ENCODE measurements at regions not wholly inside any gene's neighbourhood (a gene's known extent, or its start where the extent isn't known, plus 50 kb on each side); places are given as distances from the start of the nearest gene placed in this dataset.

- TF ChIP-seq NR2C2 (CRISPR knock-in tag; IDR thresholded peaks at IDR 0.05) (no peak), ETV6 (CRISPR knock-in tag; IDR thresholded peaks at IDR 0.05) (no peak)
- TF ChIP-seq, protein P1, sequence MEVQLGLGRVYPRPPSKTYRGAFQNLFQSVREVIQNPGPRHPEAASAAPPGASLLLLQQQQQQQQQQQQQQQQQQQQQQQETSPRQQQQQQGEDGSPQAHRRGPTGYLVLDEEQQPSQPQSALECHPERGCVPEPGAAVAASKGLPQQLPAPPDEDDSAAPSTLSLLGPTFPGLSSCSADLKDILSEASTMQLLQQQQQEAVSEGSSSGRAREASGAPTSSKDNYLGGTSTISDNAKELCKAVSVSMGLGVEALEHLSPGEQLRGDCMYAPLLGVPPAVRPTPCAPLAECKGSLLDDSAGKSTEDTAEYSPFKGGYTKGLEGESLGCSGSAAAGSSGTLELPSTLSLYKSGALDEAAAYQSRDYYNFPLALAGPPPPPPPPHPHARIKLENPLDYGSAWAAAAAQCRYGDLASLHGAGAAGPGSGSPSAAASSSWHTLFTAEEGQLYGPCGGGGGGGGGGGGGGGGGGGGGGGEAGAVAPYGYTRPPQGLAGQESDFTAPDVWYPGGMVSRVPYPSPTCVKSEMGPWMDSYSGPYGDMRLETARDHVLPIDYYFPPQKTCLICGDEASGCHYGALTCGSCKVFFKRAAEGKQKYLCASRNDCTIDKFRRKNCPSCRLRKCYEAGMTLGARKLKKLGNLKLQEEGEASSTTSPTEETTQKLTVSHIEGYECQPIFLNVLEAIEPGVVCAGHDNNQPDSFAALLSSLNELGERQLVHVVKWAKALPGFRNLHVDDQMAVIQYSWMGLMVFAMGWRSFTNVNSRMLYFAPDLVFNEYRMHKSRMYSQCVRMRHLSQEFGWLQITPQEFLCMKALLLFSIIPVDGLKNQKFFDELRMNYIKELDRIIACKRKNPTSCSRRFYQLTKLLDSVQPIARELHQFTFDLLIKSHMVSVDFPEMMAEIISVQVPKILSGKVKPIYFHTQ (CRISPR knock-in tag; IDR thresholded peaks at IDR 0.05) = no peak
Observed at GRCh38 chr15:23806980-23807379, 119.9 kb upstream of the NDN start (continued).

GRCh38 chr15:23823508-23823907 lies 136.4 kb upstream of the NDN start:
- no peaks in the 10 kb centered on the region for H3K4me1 Mint-ChIP-seq
- DNase-seq (ENCODE audit: low spot score) (peak; percentile 75), ATAC-seq (peak; percentile 98)
- no peak overlapping the region for H3K4me3 Mint-ChIP-seq
- POLR2A ChIA-PET = no interaction called here
- no peak overlapping the region for H3K27ac Mint-ChIP-seq
- TF ChIP-seq CTCF (IDR thresholded peaks at IDR 0.05) (peak; percentile 28; the same call in 1 of the 2 replicates), FOXJ3 (CRISPR knock-in tag; IDR thresholded peaks at IDR 0.05; ENCODE audit: borderline replicate concordance) (no peak), HMGXB4 (CRISPR knock-in tag; IDR thresholded peaks at IDR 0.05) (peak; percentile 24; the same call in 1 of the 2 replicates)
- TF ChIP-seq, protein P2, sequence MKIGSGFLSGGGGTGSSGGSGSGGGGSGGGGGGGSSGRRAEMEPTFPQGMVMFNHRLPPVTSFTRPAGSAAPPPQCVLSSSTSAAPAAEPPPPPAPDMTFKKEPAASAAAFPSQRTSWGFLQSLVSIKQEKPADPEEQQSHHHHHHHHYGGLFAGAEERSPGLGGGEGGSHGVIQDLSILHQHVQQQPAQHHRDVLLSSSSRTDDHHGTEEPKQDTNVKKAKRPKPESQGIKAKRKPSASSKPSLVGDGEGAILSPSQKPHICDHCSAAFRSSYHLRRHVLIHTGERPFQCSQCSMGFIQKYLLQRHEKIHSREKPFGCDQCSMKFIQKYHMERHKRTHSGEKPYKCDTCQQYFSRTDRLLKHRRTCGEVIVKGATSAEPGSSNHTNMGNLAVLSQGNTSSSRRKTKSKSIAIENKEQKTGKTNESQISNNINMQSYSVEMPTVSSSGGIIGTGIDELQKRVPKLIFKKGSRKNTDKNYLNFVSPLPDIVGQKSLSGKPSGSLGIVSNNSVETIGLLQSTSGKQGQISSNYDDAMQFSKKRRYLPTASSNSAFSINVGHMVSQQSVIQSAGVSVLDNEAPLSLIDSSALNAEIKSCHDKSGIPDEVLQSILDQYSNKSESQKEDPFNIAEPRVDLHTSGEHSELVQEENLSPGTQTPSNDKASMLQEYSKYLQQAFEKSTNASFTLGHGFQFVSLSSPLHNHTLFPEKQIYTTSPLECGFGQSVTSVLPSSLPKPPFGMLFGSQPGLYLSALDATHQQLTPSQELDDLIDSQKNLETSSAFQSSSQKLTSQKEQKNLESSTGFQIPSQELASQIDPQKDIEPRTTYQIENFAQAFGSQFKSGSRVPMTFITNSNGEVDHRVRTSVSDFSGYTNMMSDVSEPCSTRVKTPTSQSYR (CRISPR knock-in tag; IDR thresholded peaks at IDR 0.05) = no peak
- no peaks in the 10 kb centered on the region; the same call in 1 of the 2 replicates for H3K27me3 Mint-ChIP-seq (ENCODE audit: low read depth)
- CTCF ChIA-PET = interaction anchor here (0.6 to 1.6 kb wide), 14 partner anchors 8 to 136 kb away, joined by 3 to 9 read pairs (median 4); partner anchors contain the start of gene NDN
- peaks cover 29% of the 10 kb centered on the region for H3K36me3 Mint-ChIP-seq
- H3K9me3 Mint-ChIP-seq = peaks cover 59% of the 10 kb centered on the region

- Mint-ChIP-seq H3K4me3 (no peak overlapping the region), H3K4me1 (no peaks in the 10 kb centered on the region), H3K27ac (no peak overlapping the region), H3K9me3 (peaks cover 55% of the 10 kb centered on the region), H3K27me3 (ENCODE audit: low read depth) (no peaks in the 10 kb centered on the region; the same call in none of the 2 replicates), H3K36me3 (peaks cover 26% of the 10 kb centered on the region)
- no peak for ATAC-seq
- POLR2A ChIA-PET = no interaction called here
- DNase-seq (ENCODE audit: low spot score) = no peak
- TF ChIP-seq ZNF512 (CRISPR knock-in tag; IDR thresholded peaks at IDR 0.05; ENCODE audit: borderline replicate concordance) = no peak
- no peak for TF ChIP-seq ESRRA (CRISPR knock-in tag; IDR thresholded peaks at IDR 0.05; ENCODE audit: borderline replicate concordance)
- no peak for TF ChIP-seq NFE2L1 (CRISPR knock-in tag; IDR thresholded peaks at IDR 0.05)
- no peak for TF ChIP-seq ZNF219 (CRISPR knock-in tag; IDR thresholded peaks at IDR 0.05; ENCODE audit: borderline replicate concordance)
- TF ChIP-seq NR3C1 (CRISPR knock-in tag; conservative IDR thresholded peaks at IDR 0.05; ENCODE audit: low read depth) = no peak
- no peak for TF ChIP-seq NFYB (CRISPR knock-in tag; conservative IDR thresholded peaks at IDR 0.05; ENCODE audit: low read depth)
- TF ChIP-seq IRF2 (CRISPR knock-in tag; IDR thresholded peaks at IDR 0.05; ENCODE audit: borderline replicate concordance, low read depth) = no peak
- TF ChIP-seq, protein P3, sequence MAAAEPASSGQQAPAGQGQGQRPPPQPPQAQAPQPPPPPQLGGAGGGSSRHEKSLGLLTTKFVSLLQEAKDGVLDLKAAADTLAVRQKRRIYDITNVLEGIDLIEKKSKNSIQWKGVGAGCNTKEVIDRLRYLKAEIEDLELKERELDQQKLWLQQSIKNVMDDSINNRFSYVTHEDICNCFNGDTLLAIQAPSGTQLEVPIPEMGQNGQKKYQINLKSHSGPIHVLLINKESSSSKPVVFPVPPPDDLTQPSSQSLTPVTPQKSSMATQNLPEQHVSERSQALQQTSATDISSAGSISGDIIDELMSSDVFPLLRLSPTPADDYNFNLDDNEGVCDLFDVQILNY (CRISPR knock-in tag; IDR thresholded peaks at IDR 0.05) = no peak
- CTCF ChIA-PET = interaction anchor here (1.3 kb wide), 1 partner anchor 49 kb away, joined by 3 read pairs; no protein-coding TSS in a partner anchor
Observed at GRCh38 chr15:23828786-23829185, 141.7 kb upstream of the NDN start.
